Neural cell (in vitro differentiated cells): ENCODE measurements at regions not wholly inside any gene's neighbourhood (a gene's known extent, or its start where the extent isn't known, plus 50 kb on each side); places are given as distances from the start of the nearest gene placed in this dataset.

Experiments
- EP300 ChIP-seq: fragments of 450-650 bp; conservative IDR thresholded peaks from 2 replicates; pipeline ENCODE4 v1.6.1; 2014; ENCODE audit warnings: antibody characterized with exemption, mild to moderate bottlenecking, moderate library complexity; ENCODE audit not compliant: poor library complexity, severe bottlenecking
- EZH2 ChIP-seq: fragments of 200-600, 300-800 bp; shearing (Covaris generic), sonication (generic); IDR thresholded peaks from 2 replicates; pipeline ENCODE4 v1.6.1; 2014; ENCODE audit warnings: antibody characterized with exemption, low read length, borderline replicate concordance, mild to moderate bottlenecking; ENCODE audit not compliant: insufficient read depth, poor library complexity, severe bottlenecking
- MXI1 ChIP-seq: fragments of 450-650 bp; conservative IDR thresholded peaks from 2 replicates; pipeline ENCODE4 v1.6.1; 2014; ENCODE audit warnings: antibody characterized with exemption, mild to moderate bottlenecking; ENCODE audit not compliant: poor library complexity, severe bottlenecking
- POLR2AphosphoS5 ChIP-seq: IDR thresholded peaks from 2 replicates; pipeline ENCODE4 v1.6.1; 2012
- SMC3 ChIP-seq: fragments of 450-650 bp; conservative IDR thresholded peaks from 2 replicates; pipeline ENCODE4 v1.6.1; 2014; ENCODE audit warnings: antibody characterized with exemption, mild to moderate bottlenecking, moderate library complexity; ENCODE audit not compliant: poor library complexity
- TF ChIP-seq, protein P1 (sequence below): fragments of 450-650 bp; IDR thresholded peaks from 2 replicates; pipeline ENCODE4 v1.5.1; 2014; ENCODE audit warnings: antibody characterized with exemption, mild to moderate bottlenecking, moderate library complexity; ENCODE audit not compliant: poor library complexity, severe bottlenecking

GRCh38 chr4:96504386-96504785 is 664.5 kb downstream of the PDHA2 start:
- TF ChIP-seq, protein P1, sequence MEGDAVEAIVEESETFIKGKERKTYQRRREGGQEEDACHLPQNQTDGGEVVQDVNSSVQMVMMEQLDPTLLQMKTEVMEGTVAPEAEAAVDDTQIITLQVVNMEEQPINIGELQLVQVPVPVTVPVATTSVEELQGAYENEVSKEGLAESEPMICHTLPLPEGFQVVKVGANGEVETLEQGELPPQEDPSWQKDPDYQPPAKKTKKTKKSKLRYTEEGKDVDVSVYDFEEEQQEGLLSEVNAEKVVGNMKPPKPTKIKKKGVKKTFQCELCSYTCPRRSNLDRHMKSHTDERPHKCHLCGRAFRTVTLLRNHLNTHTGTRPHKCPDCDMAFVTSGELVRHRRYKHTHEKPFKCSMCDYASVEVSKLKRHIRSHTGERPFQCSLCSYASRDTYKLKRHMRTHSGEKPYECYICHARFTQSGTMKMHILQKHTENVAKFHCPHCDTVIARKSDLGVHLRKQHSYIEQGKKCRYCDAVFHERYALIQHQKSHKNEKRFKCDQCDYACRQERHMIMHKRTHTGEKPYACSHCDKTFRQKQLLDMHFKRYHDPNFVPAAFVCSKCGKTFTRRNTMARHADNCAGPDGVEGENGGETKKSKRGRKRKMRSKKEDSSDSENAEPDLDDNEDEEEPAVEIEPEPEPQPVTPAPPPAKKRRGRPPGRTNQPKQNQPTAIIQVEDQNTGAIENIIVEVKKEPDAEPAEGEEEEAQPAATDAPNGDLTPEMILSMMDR = no peak
- no peak for TF ChIP-seq SMC3
- TF ChIP-seq MXI1 = no peak
- no peak for TF ChIP-seq POLR2AphosphoS5
- TF ChIP-seq EZH2 = no peak
- no peak for TF ChIP-seq EP300
